A673 (cell line): ENCODE measurements at regions not wholly inside any gene's neighbourhood (a gene's known extent, or its start where the extent isn't known, plus 50 kb on each side); places are given as distances from the start of the nearest gene placed in this dataset.

Experiments
- BruUV-seq: library from RNA; stranded (reverse); fragments of 400-500 nt; replicated peaks from 2 replicates; lab custom pipeline; 2021; lab: Mats Ljungman, UMichigan
- CTCF ChIA-PET: fragments of 300-600 bp; sonication (Branson Sonifier 250); formaldehyde crosslinking; loops from one replicate; lab custom pipeline; 2022; ENCODE audit warnings: antibody characterized with exemption; lab: Charles Lee
- POLR2A ChIA-PET: fragments of 300-600 bp; sonication (Branson Sonifier 250); formaldehyde crosslinking; loops from one replicate; lab custom pipeline; 2022; ENCODE audit warnings: antibody characterized with exemption; ENCODE audit not compliant: low non-redundant PET; lab: Charles Lee
- DNase-seq: peaks from one replicate; pipeline ENCODE4 v3.0.0-alpha.2; 2015; ENCODE audit warnings: low spot score
- H3K27ac ChIP-seq: fragments of 200-600 bp; sonication (generic); 2 replicates; pipeline ENCODE4 v1.5.1; 2016; ENCODE audit warnings: mixed run types, low read depth, mild to moderate bottlenecking, mixed read lengths, antibody characterized with exemption, low read length; ENCODE audit not compliant: poor library complexity, severe bottlenecking
- H3K27me3 ChIP-seq: fragments of 200-600 bp; sonication (generic); replicated peaks from 2 replicates; pipeline ENCODE4 v1.6.1; 2017; ENCODE audit warnings: mixed run types, low read depth, mild to moderate bottlenecking, mixed read lengths, antibody characterized with exemption, low read length; ENCODE audit not compliant: insufficient read depth, poor library complexity
- H3K36me3 ChIP-seq: fragments of 200-600 bp; sonication (generic); 2 replicates; pipeline ENCODE4 v1.6.1; 2016; ENCODE audit warnings: mixed run types, mild to moderate bottlenecking, mixed read lengths, antibody characterized with exemption, low read length; ENCODE audit not compliant: insufficient read depth, poor library complexity, severe bottlenecking
- H3K4me1 ChIP-seq: fragments of 200-600 bp; sonication (generic); 2 replicates; pipeline ENCODE4 v1.6.1; 2017; ENCODE audit warnings: mixed run types, mild to moderate bottlenecking, mixed read lengths, antibody characterized with exemption, low read length; ENCODE audit not compliant: insufficient read depth, poor library complexity, severe bottlenecking
- H3K4me3 ChIP-seq: fragments of 200-600 bp; sonication (generic); 2 replicates; pipeline ENCODE4 v1.5.1; 2016; ENCODE audit warnings: low read depth, mixed run types, mild to moderate bottlenecking, mixed read lengths, low read length; ENCODE audit not compliant: poor library complexity, severe bottlenecking
- H3K9me3 ChIP-seq: fragments of 200-600 bp; sonication (generic); 2 replicates; pipeline ENCODE4 v1.6.1; 2016; ENCODE audit warnings: mixed run types, low read depth, mild to moderate bottlenecking, mixed read lengths, antibody characterized with exemption, low read length; ENCODE audit not compliant: poor library complexity, severe bottlenecking
- CTCF ChIP-seq: fragments of 300-800, 200-600 bp; sonication (generic); conservative IDR thresholded peaks from 2 replicates; pipeline ENCODE4 v1.5.1; 2017; ENCODE audit warnings: low read depth, mild to moderate bottlenecking, antibody characterized with exemption, low read length, moderate library complexity, mixed read lengths
- EZH2 ChIP-seq: fragments of 200-600 bp; sonication (generic); IDR thresholded peaks from 2 replicates; pipeline ENCODE4 v1.6.1; 2017; ENCODE audit warnings: borderline replicate concordance, low read depth, mild to moderate bottlenecking, mixed read lengths, antibody characterized with exemption, low read length; ENCODE audit not compliant: poor library complexity, severe bottlenecking
- intact Hi-C: fragments of 100-400 bp; cut with micrococcal nuclease; formaldehyde crosslinking; loops from one replicate; pipeline ENCODE4 v1.10.0; 2022; ENCODE audit not compliant: unreplicated experiment

GRCh38 chrX:114344756-114345349 lies 239.0 kb upstream of the HTR2C start:
- BruUV-seq = no TSS peak
- intact Hi-C loops = no loop called here
- CTCF ChIA-PET = no interaction called here

GRCh38 chrX:114361076-114361725 lies 222.7 kb upstream of the HTR2C start:
- Histone ChIP-seq H3K4me3 (no peak overlapping the region), H3K36me3 (no peaks in the 10 kb centered on the region), H3K27me3 (no peaks in the 10 kb centered on the region), H3K27ac (no peak overlapping the region), H3K4me1 (no peaks in the 10 kb centered on the region), H3K9me3 (no peaks in the 10 kb centered on the region)
- TF ChIP-seq EZH2 = no peak
- no peak for TF ChIP-seq CTCF
- BruUV-seq = no TSS peak
- intact Hi-C loops = no loop called here
- DNase-seq = no peak
- POLR2A ChIA-PET = no interaction called here
- CTCF ChIA-PET = no interaction called here

More at GRCh38 chrX:114344756-114345349, 239.0 kb upstream of the HTR2C start:
- Histone ChIP-seq H3K36me3 (no peaks in the 10 kb centered on the region), H3K27ac (no peak overlapping the region), H3K4me1 (no peaks in the 10 kb centered on the region), H3K27me3 (no peaks in the 10 kb centered on the region), H3K4me3 (no peak overlapping the region), H3K9me3 (no peaks in the 10 kb centered on the region)
- POLR2A ChIA-PET = no interaction called here
- peak; percentile 82 for DNase-seq
- TF ChIP-seq EZH2 = no peak
- peak; percentile 82 for TF ChIP-seq CTCF

GRCh38 chrX:114363346-114363745 lies 220.5 kb upstream of the HTR2C start:
- Histone ChIP-seq H3K27me3 (no peaks in the 10 kb centered on the region), H3K9me3 (no peaks in the 10 kb centered on the region), H3K4me3 (no peak overlapping the region), H3K36me3 (no peaks in the 10 kb centered on the region), H3K4me1 (no peaks in the 10 kb centered on the region), H3K27ac (no peak overlapping the region)
- TF ChIP-seq CTCF = no peak
- no TSS peak for BruUV-seq
- intact Hi-C loops = no loop called here
- ChIA-PET CTCF (interaction anchor here (0.5 kb wide), 1 partner anchor 209 kb away, joined by 4 read pairs; no protein-coding TSS in a partner anchor), POLR2A (no interaction called here)
- DNase-seq = no peak
